ENCODE measurements at regions not wholly inside any gene's neighbourhood (a gene's known extent, or its start where the extent isn't known, plus 50 kb on each side); places are given as distances from the start of the nearest gene placed in this dataset.

DNA sequence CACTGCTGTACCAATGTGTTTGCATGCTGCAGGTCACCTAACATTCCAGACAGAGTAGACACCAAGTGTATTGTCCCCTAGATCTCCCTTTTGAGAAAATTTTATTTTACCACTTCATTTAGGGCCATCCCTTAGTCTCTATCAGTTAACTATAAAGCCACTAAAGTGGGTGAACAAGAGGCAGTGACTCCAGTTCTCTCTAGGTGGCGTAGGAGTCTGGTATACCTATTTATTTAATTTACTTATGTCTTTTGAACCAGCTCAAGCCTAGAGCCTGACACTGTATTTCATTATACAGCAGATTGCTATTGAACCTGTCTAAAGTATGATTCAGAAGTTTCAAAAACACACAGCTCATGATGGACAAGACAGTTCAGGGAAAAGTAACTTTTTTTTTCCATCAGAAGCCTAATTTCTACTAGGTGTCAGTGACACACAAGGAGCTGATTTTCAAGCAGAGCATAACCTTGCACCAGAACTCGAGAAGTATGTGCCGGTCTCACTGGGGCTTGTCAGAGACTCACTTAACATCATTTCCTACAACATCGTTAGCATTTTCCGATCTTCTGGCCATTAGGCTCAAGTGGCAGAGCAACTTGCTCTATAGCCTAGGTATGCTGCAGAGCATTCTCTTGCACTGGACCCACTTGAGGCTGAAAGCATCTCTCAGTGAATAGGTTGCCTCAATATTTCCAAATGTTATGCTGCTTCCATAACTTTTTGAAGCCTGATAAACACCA is 175.4 kb downstream of the CDC14C start:
- TF ChIP-seq, protein P1, sequence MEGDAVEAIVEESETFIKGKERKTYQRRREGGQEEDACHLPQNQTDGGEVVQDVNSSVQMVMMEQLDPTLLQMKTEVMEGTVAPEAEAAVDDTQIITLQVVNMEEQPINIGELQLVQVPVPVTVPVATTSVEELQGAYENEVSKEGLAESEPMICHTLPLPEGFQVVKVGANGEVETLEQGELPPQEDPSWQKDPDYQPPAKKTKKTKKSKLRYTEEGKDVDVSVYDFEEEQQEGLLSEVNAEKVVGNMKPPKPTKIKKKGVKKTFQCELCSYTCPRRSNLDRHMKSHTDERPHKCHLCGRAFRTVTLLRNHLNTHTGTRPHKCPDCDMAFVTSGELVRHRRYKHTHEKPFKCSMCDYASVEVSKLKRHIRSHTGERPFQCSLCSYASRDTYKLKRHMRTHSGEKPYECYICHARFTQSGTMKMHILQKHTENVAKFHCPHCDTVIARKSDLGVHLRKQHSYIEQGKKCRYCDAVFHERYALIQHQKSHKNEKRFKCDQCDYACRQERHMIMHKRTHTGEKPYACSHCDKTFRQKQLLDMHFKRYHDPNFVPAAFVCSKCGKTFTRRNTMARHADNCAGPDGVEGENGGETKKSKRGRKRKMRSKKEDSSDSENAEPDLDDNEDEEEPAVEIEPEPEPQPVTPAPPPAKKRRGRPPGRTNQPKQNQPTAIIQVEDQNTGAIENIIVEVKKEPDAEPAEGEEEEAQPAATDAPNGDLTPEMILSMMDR (tag by site-specific recombination; IDR thresholded peaks at IDR 0.05), result no peak
- TF ChIP-seq, protein P2, sequence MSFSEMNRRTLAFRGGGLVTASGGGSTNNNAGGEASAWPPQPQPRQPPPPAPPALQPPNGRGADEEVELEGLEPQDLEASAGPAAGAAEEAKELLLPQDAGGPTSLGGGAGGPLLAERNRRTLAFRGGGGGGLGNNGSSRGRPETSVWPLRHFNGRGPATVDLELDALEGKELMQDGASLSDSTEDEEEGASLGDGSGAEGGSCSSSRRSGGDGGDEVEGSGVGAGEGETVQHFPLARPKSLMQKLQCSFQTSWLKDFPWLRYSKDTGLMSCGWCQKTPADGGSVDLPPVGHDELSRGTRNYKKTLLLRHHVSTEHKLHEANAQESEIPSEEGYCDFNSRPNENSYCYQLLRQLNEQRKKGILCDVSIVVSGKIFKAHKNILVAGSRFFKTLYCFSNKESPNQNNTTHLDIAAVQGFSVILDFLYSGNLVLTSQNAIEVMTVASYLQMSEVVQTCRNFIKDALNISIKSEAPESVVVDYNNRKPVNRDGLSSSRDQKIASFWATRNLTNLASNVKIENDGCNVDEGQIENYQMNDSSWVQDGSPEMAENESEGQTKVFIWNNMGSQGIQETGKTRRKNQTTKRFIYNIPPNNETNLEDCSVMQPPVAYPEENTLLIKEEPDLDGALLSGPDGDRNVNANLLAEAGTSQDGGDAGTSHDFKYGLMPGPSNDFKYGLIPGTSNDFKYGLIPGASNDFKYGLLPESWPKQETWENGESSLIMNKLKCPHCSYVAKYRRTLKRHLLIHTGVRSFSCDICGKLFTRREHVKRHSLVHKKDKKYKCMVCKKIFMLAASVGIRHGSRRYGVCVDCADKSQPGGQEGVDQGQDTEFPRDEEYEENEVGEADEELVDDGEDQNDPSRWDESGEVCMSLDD (tag by site-specific recombination; IDR thresholded peaks at IDR 0.05), result no peak
- TF ChIP-seq ZSCAN16 (tag by site-specific recombination; IDR thresholded peaks at IDR 0.05), result no peak
- no peak for TF ChIP-seq ZNF214 (tag by site-specific recombination; IDR thresholded peaks at IDR 0.05; ENCODE audit: borderline replicate concordance)
- TF ChIP-seq, protein P3, sequence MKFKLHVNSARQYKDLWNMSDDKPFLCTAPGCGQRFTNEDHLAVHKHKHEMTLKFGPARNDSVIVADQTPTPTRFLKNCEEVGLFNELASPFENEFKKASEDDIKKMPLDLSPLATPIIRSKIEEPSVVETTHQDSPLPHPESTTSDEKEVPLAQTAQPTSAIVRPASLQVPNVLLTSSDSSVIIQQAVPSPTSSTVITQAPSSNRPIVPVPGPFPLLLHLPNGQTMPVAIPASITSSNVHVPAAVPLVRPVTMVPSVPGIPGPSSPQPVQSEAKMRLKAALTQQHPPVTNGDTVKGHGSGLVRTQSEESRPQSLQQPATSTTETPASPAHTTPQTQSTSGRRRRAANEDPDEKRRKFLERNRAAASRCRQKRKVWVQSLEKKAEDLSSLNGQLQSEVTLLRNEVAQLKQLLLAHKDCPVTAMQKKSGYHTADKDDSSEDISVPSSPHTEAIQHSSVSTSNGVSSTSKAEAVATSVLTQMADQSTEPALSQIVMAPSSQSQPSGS (tag by site-specific recombination; IDR thresholded peaks at IDR 0.05; ENCODE audit: low read depth), result no peak
- no peak for TF ChIP-seq ZNF302 (tag by site-specific recombination; IDR thresholded peaks at IDR 0.05; ENCODE audit: low read depth)
- TF ChIP-seq, protein P4, sequence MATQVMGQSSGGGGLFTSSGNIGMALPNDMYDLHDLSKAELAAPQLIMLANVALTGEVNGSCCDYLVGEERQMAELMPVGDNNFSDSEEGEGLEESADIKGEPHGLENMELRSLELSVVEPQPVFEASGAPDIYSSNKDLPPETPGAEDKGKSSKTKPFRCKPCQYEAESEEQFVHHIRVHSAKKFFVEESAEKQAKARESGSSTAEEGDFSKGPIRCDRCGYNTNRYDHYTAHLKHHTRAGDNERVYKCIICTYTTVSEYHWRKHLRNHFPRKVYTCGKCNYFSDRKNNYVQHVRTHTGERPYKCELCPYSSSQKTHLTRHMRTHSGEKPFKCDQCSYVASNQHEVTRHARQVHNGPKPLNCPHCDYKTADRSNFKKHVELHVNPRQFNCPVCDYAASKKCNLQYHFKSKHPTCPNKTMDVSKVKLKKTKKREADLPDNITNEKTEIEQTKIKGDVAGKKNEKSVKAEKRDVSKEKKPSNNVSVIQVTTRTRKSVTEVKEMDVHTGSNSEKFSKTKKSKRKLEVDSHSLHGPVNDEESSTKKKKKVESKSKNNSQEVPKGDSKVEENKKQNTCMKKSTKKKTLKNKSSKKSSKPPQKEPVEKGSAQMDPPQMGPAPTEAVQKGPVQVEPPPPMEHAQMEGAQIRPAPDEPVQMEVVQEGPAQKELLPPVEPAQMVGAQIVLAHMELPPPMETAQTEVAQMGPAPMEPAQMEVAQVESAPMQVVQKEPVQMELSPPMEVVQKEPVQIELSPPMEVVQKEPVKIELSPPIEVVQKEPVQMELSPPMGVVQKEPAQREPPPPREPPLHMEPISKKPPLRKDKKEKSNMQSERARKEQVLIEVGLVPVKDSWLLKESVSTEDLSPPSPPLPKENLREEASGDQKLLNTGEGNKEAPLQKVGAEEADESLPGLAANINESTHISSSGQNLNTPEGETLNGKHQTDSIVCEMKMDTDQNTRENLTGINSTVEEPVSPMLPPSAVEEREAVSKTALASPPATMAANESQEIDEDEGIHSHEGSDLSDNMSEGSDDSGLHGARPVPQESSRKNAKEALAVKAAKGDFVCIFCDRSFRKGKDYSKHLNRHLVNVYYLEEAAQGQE (tag by site-specific recombination; IDR thresholded peaks at IDR 0.05), result no peak
- TF ChIP-seq ZBTB20 (tag by site-specific recombination; IDR thresholded peaks at IDR 0.05), result no peak
- no peak for TF ChIP-seq ZNF146 (tag by site-specific recombination; IDR thresholded peaks at IDR 0.05)

Data from HEK293 (cell line).